GM12892 (cell line): ENCODE measurements at regions not wholly inside any gene's neighbourhood (a gene's known extent, or its start where the extent isn't known, plus 50 kb on each side); places are given as distances from the start of the nearest gene placed in this dataset.
"Not testable (repeated sequence)": the region's sequence is repeated elsewhere in the genome, so short reads cannot be mapped to it uniquely, and the experiment has no call there.

ENCODE experiments used
- POLR2A ChIP-seq: IDR thresholded peaks from 2 replicates; pipeline ENCODE4 v1.6.1; 2011; ENCODE audit warnings: low read depth, low read length, control low read depth
- POLR2AphosphoS5 ChIP-seq: IDR thresholded peaks from 2 replicates; pipeline ENCODE4 v1.6.1; 2011; ENCODE audit warnings: low read depth, low read length, control low read depth
- TAF1 ChIP-seq: IDR thresholded peaks from 2 replicates; pipeline ENCODE4 v1.6.1; 2011; ENCODE audit warnings: low read depth, mild to moderate bottlenecking, control low read depth, low read length, borderline replicate concordance

- not testable (repeated sequence) for TF ChIP-seq POLR2AphosphoS5, POLR2A, TAF1
These were observed 1294.2 kb downstream of the RPIA start for GRCh38 chr2:89985650-89986049.
